GM18858 (cell line): ENCODE measurements at regions not wholly inside any gene's neighbourhood (a gene's known extent, or its start where the extent isn't known, plus 50 kb on each side); places are given as distances from the start of the nearest gene placed in this dataset.
A peak's percentile ranks its signal among the peaks of the same experiment; 100 is the strongest.
"Not testable (repeated sequence)": the region's sequence is repeated elsewhere in the genome, so short reads cannot be mapped to it uniquely, and the experiment has no call there.

Experiments
- ATAC-seq: cut with Tn5 transposase; IDR thresholded peaks from one replicate; pipeline ENCODE4 v1.9.1; 2021; ENCODE audit not compliant: unreplicated experiment

DNA sequence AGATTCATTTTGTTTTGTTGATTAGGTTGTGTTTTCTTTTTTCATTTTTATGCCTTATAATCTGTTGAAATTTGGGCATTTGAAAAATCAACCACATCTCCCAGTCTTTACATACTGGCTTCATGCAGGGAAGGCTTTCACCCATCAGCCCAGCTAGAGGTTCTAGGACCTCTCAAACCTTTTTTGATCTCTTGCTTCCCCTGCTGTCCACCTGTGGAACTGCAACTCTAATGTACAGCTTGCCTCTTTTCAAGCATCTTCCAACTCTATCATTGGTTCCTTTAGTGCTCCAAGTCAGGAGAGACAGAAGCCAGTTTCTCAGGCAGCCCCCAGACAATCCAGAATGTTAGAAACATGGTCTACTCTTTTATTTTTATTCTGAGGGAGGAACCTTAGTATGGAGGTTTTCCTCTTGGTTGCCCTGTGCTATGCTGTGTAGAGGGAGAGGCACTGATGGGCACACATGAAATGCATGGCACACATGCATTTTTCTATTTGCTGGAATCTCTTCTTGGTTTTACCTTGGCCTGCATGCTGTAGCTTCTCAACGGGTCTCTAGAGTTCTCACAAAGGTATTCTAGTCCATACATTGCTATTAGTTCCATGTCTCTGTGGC, 107.2 kb upstream of the L3MBTL4 start:
- peak; percentile 66 for ATAC-seq

DNA sequence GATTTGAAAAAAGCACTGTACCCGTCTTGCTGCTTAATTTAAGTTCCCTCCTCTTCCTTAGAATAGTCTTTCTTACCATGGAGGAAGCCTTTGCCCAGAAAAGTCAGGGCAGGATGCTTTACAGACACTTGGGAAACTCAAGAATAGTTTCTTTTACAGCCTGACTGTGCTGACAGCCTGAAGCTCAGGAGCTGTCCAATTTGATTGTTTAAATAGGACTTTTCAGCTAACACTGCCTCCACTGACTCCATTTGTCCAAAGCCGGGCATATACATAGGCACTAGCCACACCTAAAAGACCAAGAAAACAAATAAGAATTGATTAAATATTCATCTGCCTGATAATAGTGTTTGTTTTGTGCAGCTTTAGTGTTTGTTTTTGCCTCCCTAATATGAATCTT, 110.9 kb upstream of the L3MBTL4 start:
- no peak for ATAC-seq

DNA sequence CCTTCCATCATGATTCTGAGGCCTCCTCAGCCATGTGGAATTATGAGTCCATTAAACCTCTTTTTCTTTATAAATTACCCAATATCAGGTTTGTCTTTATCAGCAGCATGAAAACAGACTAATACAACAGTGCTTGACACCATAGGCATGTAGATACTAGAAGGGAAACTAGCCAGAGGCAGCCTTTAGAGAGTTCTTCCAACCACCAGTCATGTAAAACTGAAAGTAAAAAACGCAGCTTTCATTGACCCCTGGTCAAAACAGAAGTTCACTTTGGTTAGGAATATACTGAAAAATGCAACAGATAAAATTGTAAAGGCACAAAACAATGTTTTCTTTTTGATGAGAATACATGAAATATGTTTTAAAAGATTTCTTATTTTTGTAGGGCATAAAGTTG, 122.8 kb upstream of the L3MBTL4 start:
- ATAC-seq = peak; percentile 79

DNA sequence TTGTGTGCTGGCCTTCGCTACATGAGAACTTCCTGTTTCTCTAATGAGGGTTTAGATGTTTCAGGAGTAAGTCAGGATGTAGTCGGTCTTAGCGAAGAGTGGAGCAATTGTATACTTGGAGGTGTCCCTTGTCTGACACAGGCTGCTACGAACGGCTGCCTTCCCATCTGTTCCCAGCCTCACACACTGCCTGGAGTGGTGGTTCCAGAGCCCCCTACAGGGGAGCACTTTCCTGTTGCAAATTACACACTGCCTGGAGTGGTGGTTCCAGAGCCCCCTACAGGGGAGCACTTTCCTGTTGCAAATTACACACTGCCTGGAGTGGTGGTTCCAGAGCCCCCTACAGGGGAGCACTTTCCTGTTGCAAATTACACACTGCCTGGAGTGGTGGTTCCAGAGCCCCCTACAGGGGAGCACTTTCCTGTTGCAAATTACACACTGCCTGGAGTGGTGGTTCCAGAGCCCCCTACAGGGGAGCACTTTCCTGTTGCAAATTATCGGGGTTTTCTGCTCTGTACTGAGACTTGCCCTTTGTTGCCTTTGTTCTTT, 126.5 kb upstream of the L3MBTL4 start:
- not testable (repeated sequence) for ATAC-seq

DNA sequence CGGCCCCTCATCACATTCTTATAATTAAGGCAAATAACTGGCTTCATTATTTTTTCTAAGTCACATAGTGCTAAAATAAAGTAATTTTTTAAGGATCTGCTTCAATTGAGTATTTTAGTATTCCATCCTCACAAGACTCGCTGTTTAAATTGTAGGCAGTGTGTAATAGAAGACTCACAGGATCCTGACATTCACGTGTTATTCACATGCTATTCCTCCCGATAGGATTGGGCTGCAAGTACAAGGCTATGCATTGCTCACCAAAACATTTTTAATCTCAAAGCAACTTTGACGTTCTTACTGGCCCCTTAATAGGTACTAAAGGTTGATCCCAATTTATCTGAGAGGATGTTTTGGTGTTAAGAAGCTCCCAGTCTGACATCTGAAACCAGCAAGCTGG, 127.6 kb upstream of the L3MBTL4 start:
- no peak for ATAC-seq

DNA sequence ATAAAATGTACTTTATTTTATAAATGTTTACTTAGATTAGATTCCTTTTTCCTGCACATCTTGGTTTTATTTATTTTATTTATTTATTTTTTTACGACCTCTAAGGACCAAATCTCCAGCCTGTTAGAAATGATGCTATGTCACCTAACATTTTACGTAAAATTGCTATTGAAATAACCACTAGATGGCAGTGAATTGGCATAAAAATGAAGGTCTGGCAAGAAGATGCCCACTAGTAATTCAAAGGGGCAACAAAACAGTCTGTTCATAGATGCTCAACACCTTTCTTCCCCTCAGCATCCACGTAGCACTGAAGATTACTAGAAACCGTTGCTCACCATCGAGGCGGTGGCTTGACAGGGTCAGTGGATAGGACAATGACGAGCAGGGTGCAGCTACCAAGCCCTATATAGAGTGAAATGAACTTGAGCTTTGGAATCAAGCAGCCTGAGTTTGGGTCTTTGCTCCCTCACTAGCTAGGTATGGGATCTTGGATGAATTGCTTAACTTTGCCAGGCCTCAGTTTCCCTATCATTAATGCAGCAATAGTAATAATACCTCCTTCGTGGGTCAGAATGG, 128.7 kb upstream of the L3MBTL4 start:
- ATAC-seq = no peak

DNA sequence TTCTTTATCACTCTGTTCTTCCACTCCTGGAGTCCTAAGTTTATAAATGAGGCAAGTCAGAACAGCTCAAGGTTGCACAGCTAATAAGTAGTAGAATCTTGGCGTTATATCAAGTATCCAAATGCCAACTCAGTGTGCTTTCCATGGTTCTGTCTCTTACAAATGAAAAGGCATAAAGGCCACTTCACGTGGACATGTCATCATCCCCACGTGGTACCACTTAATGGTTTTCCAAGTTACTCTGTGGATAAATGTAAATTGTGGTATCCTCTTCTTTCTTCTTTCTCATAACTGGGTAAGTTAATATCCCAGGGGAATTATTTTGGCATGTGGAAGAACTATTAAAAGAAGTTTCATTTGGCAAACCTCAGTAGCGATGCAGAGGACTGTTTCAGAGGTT, 131.5 kb upstream of the L3MBTL4 start:
- no peak for ATAC-seq

DNA sequence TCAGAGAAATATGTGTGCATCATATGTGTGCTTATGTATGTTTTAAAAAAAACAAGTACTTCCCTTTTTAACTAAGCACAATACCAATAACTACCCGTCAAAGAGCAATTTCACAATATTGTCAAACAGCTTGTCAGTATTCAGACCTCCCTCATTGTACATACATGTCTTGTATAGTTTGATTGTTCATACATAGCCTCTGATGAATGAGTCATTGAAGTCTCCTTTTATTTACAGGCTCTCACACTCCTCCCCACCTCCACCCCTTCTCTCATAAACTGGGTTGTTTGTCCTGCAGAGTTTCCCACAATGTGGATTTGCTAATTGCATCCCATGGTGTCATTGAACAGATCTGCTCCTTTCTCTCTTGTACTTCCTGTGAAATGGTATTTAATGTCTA, 132.8 kb upstream of the L3MBTL4 start:
- ATAC-seq = no peak

DNA sequence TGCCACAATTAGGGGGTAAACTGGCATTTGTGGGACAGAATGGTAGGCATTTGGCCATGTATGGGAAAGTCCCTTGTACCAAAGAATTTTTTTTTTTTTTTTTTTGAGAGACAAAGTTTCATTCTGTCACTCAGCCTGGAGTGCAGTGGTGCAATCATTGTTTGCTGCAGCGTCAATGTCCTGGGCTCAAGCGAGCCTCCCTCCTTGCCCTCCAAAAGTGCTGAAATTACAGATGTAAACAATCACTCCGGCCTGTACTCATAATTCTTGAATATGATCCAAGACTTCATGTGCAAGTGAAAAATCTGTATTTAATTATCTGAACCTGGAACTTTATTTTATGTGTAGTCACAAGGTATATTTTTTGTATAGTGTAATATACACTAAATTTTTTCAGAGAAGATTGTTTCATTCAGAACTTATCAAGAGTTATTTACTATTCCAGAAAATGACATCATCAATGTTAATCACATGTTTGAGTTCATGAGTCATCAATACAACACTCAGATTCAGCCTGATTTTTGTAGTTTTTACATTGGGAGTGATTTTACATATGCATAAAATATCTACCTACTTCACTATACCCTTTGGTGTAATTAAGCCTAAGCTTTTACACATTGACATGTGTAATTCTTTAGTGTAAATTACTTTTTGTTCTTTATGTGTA, 138.7 kb upstream of the L3MBTL4 start:
- ATAC-seq = no peak

DNA sequence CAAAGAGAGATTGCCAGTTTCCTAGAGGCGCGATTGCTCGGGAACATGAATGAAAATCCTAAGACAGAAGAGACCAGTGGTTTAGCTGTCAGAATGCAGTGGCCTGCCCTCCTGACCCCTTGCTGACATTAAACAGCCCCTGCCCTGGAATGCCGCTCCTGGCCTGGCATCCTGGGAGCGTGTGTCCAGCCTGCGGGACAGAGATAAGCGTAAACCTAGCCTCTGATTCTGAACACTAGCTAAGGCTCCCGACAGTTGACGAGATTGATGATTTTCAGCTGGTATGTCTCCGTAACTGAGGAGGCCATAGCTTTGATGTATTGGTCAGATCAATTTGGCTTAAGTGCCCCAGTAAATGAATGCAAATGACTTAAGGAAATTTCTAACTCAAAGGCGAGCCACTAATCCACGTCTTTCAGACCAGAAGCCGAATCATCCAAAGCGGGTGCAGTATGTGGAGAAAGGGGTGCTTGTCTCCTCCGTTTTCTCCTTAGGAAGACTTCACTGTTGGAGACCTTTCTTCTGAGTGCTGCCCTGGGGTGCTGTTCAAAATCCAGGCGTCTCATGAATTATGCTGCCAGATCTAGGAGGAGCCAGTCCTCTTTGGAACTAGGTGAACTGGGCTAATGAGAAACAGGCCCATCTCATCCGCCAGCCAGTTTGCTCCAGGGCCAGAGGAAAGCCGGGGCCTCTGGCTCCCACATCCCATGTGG, 142.5 kb upstream of the L3MBTL4 start:
- no peak for ATAC-seq

DNA sequence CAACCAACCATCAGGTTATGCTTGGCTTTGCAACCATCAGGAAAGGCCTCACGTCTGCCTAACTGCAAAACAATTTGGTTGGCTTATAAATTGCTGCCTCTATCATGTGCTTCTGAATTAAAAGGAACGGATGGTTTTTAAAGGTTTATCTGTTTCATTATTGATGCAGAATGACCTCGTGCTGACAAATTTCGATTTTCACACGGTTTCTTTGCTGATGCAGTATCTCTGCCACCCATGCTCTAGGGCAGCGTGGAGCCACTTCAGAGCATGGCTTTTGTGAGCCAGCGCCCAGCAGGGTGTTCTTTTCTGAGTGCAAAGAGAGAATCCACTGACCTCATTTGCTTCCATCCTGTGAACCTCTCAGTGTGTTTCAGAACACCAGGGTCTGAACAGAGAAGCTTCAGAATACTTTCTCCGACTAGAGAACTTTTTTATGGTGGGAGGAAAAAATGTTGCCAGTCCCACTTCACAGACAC, 143.1 kb upstream of the L3MBTL4 start:
- ATAC-seq = no peak

DNA sequence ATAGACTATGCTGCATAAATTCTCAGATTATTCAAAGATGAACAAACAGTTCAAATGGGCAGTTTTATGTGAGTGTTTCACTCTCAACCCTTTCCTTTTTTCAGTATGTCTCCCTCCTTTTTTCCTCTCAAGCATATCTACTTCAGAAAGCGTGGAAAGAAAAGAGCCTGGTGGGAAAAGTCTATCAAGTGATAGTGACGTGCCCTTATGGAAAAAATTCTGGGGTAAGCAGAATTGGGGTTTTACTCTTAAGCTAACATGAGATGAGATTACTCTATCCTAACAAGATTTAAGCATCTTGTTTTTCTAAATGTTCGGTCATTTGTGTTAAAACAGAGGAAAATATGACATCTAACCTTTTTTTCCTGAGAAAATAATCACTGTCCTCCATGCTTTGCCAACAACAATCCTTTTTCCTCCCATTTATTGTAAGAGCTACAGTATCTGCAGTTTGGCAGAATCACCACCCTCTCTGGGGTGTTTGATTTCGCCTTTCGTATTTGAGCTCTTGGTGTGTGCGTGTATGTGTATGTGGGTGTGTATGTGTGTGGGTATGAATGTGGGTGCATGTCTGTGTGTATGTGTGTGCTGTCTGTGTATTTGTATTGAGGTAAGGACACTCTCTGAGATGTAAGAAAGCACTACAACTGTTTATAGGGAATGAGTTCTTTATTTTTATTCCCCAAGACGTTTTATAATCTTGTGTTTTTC, 143.9 kb upstream of the L3MBTL4 start:
- ATAC-seq = no peak

DNA sequence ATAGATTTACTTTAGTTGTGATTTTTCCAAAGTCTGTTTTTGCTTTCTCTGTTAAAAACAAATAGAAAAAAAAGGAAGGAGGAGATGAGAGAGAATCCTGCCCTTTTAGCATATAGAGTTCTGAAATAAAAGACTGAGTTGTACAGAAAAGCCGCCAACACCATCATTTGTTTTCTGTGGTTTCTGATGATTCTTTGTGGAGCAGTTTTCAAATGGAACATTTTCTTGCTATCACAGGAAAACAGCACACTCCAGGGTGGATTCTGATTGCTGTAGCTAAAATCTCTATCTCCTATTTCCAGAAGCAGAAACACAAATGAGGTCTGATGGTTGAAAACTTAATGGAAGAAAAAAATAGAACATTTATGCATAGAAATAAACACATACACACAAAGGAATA, 144.6 kb upstream of the L3MBTL4 start:
- no peak for ATAC-seq

DNA sequence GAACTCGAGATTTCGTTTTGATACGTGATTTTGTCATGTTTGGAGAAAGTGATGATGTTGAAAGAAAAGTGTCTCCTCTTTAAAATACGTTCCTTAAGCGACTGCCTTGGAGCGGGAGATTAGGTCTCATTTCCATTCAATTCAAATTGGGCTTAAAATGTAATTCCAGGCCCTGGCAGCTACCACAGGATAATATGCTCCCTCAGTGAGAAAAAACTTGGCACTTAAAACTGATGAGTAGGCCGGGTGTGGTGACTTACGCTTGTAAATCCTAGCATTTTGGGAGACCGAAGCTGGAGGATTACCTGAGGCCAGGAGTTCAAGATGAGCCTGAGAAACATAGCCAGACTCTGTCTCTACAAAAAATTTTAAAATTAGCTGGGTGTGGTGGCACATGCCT, 146.3 kb upstream of the L3MBTL4 start:
- no peak for ATAC-seq

DNA sequence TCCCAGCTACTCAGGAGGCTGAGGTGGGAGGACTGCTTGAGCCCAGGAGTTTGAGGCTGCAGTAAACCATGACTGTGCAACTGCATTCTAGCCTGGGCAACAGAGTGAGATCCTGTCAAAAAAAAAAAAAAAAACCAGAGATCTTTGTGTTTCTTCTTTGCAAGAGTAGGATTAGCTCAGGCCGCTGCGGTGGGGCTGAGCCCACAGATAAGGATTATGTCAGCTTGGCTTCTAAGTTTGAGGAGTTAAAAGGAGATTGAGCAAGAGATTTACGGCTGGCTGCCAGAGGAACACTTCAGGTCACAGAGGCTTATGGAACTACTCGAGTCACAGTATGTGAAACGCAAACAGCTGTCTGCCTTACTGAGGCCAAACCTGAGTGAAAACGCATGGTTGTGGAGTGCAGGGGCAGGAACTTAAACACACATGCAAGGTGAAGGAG, 146.7 kb upstream of the L3MBTL4 start:
- no peak for ATAC-seq

DNA sequence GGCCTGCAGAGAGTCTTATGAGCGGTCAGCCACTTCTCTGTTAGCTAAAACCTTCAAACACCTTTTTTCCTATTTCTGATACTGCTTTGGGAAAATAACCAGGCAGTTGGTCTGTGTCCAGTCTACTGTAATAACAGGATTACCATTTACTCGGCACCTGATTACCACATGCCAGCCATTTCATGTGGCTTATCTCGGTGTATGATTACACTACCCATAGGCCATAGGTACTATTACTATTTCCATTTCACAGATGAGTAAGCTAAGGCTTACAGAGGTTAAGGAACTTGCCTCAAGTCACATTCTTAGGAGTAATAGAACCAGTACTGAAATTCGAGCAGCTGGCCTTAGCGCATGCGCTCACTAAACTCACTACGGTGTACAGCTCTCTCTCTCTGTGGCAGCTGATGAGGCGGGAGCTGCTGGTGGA, 147.2 kb upstream of the L3MBTL4 start:
- ATAC-seq = no peak

DNA sequence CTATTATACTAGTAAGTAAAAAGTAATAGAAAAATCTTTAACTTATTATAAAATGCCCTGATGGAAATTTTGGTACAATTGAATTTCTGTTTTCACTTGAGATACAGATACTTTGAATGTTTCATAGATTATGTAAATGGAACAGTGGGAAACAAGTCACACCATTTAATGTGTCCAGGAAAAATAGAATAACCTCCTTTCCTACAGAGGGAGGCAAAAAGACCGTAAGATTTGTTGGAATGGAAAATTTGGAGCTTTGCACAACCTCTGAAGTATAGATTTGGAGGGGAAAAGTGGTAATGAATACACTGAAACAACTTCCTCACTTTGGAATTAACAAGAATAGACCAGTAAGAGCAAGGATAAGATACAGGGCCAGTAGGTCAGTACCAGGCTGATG, 149.2 kb upstream of the L3MBTL4 start:
- ATAC-seq = no peak

DNA sequence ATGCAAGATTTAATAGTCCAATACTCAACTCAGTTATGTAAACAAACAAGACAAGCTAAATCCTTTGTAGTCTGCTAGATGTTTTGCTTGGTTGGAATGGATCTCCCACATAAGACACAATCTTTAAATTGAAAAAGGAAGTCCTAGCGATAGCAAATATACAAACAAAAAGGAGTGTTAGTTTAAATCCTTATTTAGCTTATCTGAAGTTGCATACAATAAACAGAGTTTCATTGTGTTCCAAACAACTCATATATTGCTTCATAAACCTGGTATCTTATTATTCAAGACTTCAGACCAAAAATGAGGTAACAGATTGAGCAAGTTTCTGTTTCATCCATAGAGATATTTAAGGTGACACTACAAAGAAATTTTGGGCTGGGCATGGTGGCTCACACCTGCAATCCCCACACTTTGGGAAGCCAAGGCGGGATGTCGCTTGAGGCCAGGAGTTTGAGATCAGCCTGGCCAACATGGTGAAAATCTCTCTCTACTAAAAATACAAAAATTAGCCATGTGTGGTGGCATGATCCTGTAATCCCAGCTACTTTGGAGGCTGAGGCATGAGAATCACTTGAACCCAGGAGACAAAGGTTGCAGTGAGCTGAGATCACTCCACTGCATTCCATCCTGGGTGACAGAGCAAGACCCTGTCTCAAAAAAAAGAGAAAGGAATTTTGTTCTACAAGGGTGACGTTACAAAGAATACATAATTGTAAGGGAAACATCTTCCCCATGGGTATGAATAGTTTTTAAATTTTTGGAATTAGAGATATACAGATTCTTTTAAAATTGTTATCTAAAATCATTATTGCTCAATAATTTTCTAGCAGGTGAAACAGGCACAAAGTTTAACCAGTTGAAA, 150.5 kb upstream of the L3MBTL4 start:
- no peak for ATAC-seq

DNA sequence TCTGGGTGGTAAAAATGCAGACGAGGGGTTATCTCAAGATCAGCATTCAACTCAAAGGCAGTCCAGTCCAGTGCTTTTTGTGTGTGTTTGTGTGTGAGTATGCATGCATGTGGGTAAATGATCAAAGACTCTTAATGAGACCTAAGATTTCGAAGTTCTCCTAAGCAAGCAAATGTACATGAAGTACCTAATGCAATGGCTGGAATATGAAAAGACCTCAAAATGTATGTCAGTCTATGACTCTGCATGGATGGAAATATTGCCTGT, 151.0 kb upstream of the L3MBTL4 start:
- no peak for ATAC-seq

DNA sequence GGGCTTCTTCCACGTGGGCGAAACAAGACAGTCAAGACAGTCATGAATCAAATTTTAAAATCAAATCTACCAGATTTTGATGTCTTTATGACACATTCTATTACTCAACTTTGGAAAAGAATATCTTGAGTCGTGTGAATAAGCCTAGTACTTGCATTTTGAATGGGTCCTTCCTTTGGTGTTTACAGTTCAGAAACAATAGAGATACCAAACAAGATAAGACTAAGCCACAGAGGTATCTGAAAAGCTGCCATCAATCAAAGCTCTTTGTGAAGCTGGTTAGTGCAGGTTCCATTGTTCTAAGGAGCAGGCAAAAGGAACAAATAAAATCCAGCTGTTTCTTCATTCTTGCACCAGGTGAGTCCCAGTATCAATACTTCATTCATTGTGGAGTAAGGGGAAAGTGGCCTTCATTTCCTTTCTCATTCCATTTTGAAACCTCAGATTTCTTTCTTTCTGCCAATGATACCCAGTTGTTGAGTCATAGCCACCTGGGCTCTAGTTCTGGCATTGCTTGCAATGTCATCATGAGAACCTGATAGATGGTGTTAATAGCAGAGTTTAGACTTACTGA, 151.7 kb upstream of the L3MBTL4 start:
- no peak for ATAC-seq
